Muscle layer of duodenum (tissue), 2 donors: ENCODE measurements at regions not wholly inside any gene's neighbourhood (a gene's known extent, or its start where the extent isn't known, plus 50 kb on each side); places are given as distances from the start of the nearest gene placed in this dataset.

Experiments used
- H3K27ac ChIP-seq: one replicate; pipeline ENCODE4 v1.7.0; 2013; ENCODE audit warnings: mild to moderate bottlenecking, low read length
- H3K27me3 ChIP-seq: one replicate; pipeline ENCODE4 v1.7.0; 2013; ENCODE audit warnings: low read depth, mild to moderate bottlenecking, control low read depth, low read length
- H3K36me3 ChIP-seq, 2 donors: one replicate each; pipeline ENCODE4 v1.7.0; 2013; ENCODE audit warnings: low read length in 2 of 2, control low read depth in 1 of 2, mild to moderate bottlenecking in 1 of 2; ENCODE audit not compliant: insufficient read depth in 2 of 2, control insufficient read depth in 1 of 2
- H3K4me1 ChIP-seq, 2 donors: one replicate each; pipeline ENCODE4 v1.7.0; 2013; ENCODE audit warnings: low read length in 2 of 2, mild to moderate bottlenecking in 2 of 2, control low read depth in 1 of 2, moderate library complexity in 1 of 2; ENCODE audit not compliant: insufficient read depth in 2 of 2, control insufficient read depth in 1 of 2
- H3K4me3 ChIP-seq, 2 donors: one replicate each; pipeline ENCODE4 v1.7.0; 2013; ENCODE audit warnings: low read length in 2 of 2, low read depth in 1 of 2, mild to moderate bottlenecking in 1 of 2
- H3K9me3 ChIP-seq, 2 donors: one replicate each; pipeline ENCODE4 v1.7.0; 2013; ENCODE audit warnings: low read length in 2 of 2, control low read depth in 1 of 2, mild to moderate bottlenecking in 1 of 2; ENCODE audit not compliant: control insufficient read depth in 1 of 2
- donor health status: healthy.

DNA sequence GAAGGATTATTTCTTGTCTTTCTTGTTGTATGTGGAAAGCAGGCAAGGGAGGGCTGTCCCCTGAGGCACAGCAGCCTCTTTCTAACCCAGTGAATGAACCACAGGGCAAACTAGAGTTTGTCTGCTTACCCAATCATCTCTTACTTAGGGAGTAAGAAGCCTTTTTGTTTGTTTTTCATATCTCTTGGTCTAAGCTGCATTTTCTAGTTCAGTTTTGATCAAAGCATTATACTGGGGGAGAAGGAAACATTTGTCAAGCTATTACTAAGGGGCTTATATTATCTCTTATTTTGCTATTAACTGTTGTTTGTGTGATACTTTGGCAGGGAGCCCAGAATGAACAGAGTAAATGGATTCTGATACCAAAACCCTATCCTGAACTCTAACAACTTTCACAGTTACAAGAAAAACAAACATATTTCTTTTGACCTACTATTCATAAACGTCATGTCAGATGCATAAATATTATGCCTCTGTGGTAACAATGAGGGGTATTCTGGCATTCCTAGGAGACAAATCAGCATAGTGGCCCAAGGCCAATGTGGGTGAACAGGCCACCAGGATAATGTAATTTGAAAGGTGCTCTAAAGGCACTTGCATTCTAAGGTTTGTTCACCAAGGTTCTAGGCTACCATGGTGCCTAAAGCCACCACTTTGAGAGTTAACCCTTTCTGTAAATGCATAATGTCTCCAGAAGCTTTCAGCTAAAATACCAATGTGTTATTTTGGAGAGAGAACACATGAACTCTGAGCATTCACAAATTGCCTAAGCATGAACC is 271.6 kb upstream of the ZPLD1 start:
- Histone ChIP-seq H3K4me3 (no peak overlapping the region), H3K4me1 (peaks cover 0 to 11% of the 10 kb centered on the region in 2 donors), H3K27me3 (no peaks in the 10 kb centered on the region), H3K27ac (no peak overlapping the region), H3K36me3 (no peaks in the 10 kb centered on the region), H3K9me3 (no peaks in the 10 kb centered on the region)

GRCh38 chr3:102163818-102164154 is 271.0 kb upstream of the ZPLD1 start:
- no peak overlapping the region for H3K27ac ChIP-seq
- H3K9me3 ChIP-seq, result no peaks in the 10 kb centered on the region
- no peak overlapping the region for H3K4me3 ChIP-seq
- no peaks in the 10 kb centered on the region for H3K36me3 ChIP-seq
- peaks cover 0 to 11% of the 10 kb centered on the region in 2 donors for H3K4me1 ChIP-seq
- H3K27me3 ChIP-seq, result no peaks in the 10 kb centered on the region

DNA sequence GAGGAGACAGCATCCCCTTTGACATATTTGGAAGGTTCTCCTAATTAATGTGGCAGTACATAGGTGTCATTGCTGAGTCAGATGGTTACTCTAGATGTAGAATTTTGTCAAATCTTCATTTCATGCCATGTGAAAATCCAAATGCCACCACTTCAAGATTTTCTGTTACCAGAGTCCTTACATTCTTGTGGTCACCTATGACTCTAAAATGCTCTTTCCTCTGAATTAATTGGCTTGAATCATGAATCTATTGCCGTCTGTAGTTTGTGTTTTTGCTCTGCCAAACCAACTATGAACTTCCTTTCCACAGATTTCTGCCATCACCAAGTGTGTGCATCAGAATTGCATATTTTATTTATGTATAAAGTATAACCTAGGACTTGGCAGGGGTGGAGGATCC is 269.4 kb upstream of the ZPLD1 start:
- Histone ChIP-seq H3K36me3 (no peaks in the 10 kb centered on the region), H3K9me3 (no peaks in the 10 kb centered on the region), H3K27me3 (no peaks in the 10 kb centered on the region), H3K27ac (no peak overlapping the region), H3K4me1 (peaks cover 6 to 11% of the 10 kb centered on the region in 2 donors), H3K4me3 (no peak overlapping the region)

GRCh38 chr3:102169915-102170479 is 264.8 kb upstream of the ZPLD1 start:
- H3K4me1 ChIP-seq, result peaks cover 0 to 13% of the 10 kb centered on the region in 2 donors
- H3K4me3 ChIP-seq, result no peak overlapping the region
- H3K9me3 ChIP-seq, result no peaks in the 10 kb centered on the region
- no peaks in the 10 kb centered on the region for H3K27me3 ChIP-seq
- H3K27ac ChIP-seq, result no peak overlapping the region
- no peaks in the 10 kb centered on the region for H3K36me3 ChIP-seq

GRCh38 chr3:102170545-102170944 is 264.3 kb upstream of the ZPLD1 start:
- Histone ChIP-seq H3K36me3 (no peaks in the 10 kb centered on the region), H3K9me3 (no peaks in the 10 kb centered on the region), H3K27me3 (no peaks in the 10 kb centered on the region), H3K4me1 (peaks cover 5 to 13% of the 10 kb centered on the region in 2 donors), H3K27ac (no peak overlapping the region), H3K4me3 (no peak overlapping the region)

DNA sequence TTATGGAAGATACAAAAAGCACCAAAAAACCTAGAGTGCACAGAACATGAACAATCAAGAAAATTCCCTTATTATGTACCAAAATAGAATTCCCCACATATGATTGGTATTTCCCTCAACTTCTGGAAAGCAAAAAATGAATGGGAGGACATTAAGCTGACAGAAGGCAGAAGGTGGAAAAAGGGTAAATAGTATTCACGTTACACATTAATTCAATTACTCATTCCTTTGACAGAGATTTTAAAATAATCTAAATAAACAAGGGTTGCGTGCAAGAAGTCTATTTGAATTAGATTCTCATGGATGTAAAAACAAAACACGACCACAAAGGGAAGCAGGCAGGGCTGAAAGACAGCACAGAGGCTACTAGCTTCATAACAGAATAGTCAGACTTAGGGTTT is 260.5 kb upstream of the ZPLD1 start:
- no peaks in the 10 kb centered on the region for H3K9me3 ChIP-seq
- no peaks in the 10 kb centered on the region for H3K27me3 ChIP-seq
- peaks cover 8 to 20% of the 10 kb centered on the region in 2 donors for H3K4me1 ChIP-seq
- H3K27ac ChIP-seq, result no peak overlapping the region
- no peak overlapping the region for H3K4me3 ChIP-seq
- no peaks in the 10 kb centered on the region for H3K36me3 ChIP-seq

GRCh38 chr3:102174832-102175374 is 259.9 kb upstream of the ZPLD1 start:
- H3K4me1 ChIP-seq, result peaks cover 14 to 23% of the 10 kb centered on the region in 2 donors
- H3K4me3 ChIP-seq, result peak overlapping the region in 1 of 2 donors; percentile 10
- H3K27me3 ChIP-seq, result no peaks in the 10 kb centered on the region
- H3K27ac ChIP-seq, result no peak overlapping the region
- H3K36me3 ChIP-seq, result no peaks in the 10 kb centered on the region
- no peaks in the 10 kb centered on the region for H3K9me3 ChIP-seq

DNA sequence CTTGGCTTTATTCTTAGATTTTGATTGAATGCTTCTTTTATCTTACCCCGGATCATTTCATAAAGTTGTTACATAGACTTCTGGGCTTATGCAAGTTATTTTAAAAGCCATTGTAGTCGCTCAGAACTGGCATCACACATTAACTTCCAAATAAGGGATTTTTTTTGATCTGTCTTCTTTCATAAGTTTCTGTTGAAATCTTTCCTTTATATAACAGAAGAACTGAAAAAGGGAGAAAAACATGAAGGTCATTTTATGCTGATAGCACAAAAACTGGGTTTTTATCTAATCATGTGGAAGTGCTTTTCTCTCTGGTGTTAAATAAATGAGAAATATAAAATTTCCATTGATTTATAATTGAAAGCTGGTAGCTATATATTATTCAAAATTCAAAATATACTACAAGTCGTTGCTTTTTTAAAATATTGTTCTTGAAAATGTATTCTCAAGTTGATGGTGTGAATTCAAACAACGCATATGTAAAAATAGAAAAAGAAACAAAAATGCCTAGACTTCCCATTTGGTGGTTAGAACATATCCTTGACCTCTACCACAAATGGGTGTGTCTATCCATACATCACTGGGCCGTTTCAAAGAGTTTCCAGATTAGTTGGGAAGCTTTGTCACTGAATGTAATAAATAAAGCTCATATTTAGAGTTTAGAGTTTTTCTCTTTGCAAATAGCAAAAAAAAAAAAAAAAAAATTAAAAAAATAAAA is 258.3 kb upstream of the ZPLD1 start:
- Histone ChIP-seq H3K27ac (no peak overlapping the region), H3K36me3 (peaks cover 0 to 3% of the 10 kb centered on the region in 2 donors), H3K9me3 (no peaks in the 10 kb centered on the region), H3K4me1 (peaks cover 18 to 31% of the 10 kb centered on the region in 2 donors), H3K4me3 (no peak overlapping the region), H3K27me3 (no peaks in the 10 kb centered on the region)

DNA sequence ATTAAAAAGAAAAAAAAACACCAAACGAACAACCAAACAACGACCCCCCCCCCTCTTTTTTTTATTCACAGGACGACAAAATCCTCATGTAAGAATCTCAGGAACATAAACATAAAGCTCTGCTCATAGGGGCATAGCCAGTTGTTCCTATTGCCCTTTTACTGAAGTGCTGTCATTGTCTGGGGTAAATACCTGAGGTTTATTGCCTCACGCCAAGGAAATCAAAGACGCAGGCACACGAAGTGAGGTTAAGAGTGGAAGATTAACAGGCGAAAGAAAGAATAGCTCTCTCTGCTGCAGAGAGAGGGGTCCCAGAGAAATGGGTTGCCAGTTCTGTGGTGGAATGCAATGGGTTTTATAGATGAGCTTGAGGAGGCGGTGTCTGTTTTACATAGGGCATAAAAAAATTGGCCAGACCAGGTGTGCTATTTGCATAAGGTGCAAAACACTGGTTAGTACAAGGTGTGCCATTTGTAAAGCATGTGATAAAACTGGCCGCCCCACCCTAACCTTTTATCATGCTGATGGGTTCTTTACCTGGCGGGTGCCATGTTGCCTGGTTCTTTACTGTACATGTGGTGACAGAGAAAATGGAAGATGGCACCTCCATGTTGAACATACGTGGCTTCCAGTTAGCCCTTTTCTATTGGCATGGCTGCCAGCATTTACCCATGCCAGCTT is 257.6 kb upstream of the ZPLD1 start:
- Histone ChIP-seq H3K4me3 (no peak overlapping the region), H3K4me1 (peaks cover 18 to 38% of the 10 kb centered on the region in 2 donors), H3K27me3 (no peaks in the 10 kb centered on the region), H3K36me3 (peaks cover 0 to 3% of the 10 kb centered on the region in 2 donors), H3K27ac (no peak overlapping the region), H3K9me3 (no peaks in the 10 kb centered on the region)

- H3K9me3 ChIP-seq, result no peaks in the 10 kb centered on the region
- H3K4me3 ChIP-seq, result no peak overlapping the region
- H3K27ac ChIP-seq, result peak overlapping the region; percentile 81
- peaks cover 23 to 39% of the 10 kb centered on the region in 2 donors for H3K4me1 ChIP-seq
- H3K36me3 ChIP-seq, result peaks cover 0 to 3% of the 10 kb centered on the region in 2 donors
- no peaks in the 10 kb centered on the region for H3K27me3 ChIP-seq
Measured at GRCh38 chr3:102178817-102179216, 256.0 kb upstream of the ZPLD1 start.
